Fibroblast of skin of left quadriceps (primary cell): ENCODE measurements at regions not wholly inside any gene's neighbourhood (a gene's known extent, or its start where the extent isn't known, plus 50 kb on each side); places are given as distances from the start of the nearest gene placed in this dataset.
A peak's percentile ranks its signal among the peaks of the same experiment; 100 is the strongest.
"Not testable (repeated sequence)": the region's sequence is repeated elsewhere in the genome, so short reads cannot be mapped to it uniquely, and the experiment has no call there.

Experiments used
- DNase-seq, 2 experiments: peaks; one replicate each; pipeline ENCODE4 v3.0.0-alpha.2; 2013; ENCODE audit warnings: low read depth in 2 of 2

GRCh38 chr17:33695431-33695830 is 402.3 kb upstream of the ASIC2 start:
- no peak for DNase-seq

- no peak for DNase-seq
These were observed 403.0 kb upstream of the ASIC2 start for GRCh38 chr17:33696102-33696501.

GRCh38 chr17:33697557-33697956 is 404.5 kb upstream of the ASIC2 start:
- DNase-seq = no peak

GRCh38 chr17:33701910-33702309 is 408.8 kb upstream of the ASIC2 start:
- DNase-seq = no peak

GRCh38 chr17:33704856-33705255 is 411.8 kb upstream of the ASIC2 start:
- no peak for DNase-seq

GRCh38 chr17:33709881-33710280 is 416.8 kb upstream of the ASIC2 start:
- no peak for DNase-seq

DNA sequence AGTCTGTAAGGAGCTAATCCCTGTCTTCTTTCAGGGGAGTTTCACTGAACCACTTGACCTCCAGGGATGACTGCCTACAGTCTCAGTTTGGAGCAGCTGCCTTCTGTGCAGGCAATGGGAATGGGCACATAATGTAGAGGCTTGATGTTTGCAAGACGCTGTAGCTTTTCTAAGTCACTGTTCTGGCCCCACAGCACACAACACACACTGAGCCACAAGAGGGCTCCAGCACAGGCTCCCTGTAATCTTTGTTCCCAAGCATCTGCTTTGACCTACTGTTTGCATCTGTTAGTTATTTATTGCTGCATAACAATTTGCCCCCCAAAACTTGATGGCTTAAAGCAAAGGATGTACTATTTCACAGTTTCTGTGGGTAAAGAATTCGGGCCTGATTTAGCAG is 419.0 kb upstream of the ASIC2 start:
- DNase-seq = no peak

- DNase-seq = no peak
These were observed 423.9 kb upstream of the ASIC2 start for GRCh38 chr17:33716957-33717356.

GRCh38 chr17:33723736-33724135 is 430.6 kb upstream of the ASIC2 start:
- not testable (repeated sequence) for DNase-seq

DNA sequence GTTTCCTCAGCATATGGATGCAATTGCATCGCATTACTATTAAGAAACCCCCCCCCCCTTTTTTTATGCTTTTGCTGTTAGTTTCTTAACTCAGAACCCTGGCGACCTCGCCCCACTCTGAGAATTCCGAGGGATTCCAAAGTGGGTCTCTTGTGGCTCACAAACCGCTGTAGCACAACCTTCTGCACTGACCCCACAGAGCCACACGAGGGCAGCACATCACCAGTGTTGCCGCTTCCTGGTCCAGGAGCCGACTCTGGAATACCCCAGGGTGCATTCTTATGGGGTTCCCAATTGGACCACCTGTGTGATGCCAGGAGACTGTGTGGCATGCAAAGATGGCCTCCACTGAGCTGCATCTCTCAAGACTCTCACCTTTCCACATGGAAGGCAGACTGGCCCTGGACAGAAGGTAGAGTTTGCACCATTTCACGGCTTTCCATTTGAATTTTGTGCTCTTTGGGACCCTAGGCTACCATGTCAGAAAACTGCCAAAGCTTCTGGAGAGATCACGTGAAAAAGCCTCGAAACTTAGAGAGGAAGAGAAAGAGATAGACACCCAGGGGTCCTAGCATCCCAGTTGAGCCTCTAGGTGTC is 432.7 kb upstream of the ASIC2 start:
- DNase-seq = peak; percentile 1 to 6

DNA sequence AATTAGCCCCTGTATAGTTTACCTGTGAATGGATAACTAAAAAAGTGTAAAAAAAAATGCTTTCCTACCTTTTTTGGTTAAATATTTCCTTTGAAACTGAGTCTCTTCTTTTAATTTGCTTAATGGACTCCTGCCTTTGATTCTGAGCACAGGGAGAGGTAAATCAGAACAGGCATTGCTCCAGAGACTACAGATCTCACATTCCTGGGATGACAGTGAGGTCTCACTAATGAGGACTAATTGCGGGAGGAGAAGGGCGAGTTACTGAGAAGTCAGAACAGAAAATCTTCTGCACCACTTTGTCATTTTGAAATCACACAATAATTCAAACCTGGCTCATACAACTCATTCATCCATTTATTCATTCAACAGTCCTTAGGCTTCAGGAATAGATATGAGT is 437.0 kb upstream of the ASIC2 start:
- DNase-seq = no peak

DNA sequence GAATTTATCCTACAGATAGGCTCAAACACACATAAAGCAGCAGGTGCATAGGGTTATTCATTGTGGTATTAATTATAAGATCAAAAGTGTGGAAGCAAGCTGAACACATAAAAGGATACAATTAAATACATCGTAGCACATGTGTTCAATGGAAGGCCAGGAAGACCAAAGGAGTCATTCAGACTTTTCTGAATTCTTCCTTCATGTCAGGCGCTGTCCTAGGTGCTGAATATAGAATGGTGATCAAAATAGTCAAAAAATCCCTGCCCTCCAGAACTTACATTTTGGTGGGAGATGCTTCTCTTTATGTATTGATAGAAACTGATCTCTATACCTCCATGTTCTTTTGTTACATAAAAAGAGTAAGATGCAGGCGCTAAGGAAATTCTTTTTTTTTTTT is 439.0 kb upstream of the ASIC2 start:
- DNase-seq = no peak

DNA sequence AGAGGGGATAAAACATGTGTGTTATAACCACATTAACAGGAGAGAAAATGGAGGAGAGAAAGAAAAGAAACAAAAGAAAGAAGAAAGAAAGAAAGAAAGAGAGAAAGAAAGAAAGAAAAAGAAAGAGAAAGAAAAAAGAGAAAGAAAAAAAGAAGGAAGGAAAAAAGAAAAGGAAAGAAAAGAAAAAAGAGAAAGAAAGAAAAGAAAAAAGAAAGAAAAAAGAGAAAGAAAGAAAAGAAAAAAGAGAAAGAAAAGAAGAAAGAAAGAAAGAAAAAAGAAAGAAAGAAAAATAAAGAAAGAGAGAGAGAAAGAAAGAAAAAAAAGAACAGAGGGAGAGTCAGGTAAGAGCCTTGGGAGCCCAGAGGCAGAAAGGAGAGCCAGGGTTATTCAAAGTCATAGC is 446.6 kb upstream of the ASIC2 start:
- DNase-seq = no peak

DNA sequence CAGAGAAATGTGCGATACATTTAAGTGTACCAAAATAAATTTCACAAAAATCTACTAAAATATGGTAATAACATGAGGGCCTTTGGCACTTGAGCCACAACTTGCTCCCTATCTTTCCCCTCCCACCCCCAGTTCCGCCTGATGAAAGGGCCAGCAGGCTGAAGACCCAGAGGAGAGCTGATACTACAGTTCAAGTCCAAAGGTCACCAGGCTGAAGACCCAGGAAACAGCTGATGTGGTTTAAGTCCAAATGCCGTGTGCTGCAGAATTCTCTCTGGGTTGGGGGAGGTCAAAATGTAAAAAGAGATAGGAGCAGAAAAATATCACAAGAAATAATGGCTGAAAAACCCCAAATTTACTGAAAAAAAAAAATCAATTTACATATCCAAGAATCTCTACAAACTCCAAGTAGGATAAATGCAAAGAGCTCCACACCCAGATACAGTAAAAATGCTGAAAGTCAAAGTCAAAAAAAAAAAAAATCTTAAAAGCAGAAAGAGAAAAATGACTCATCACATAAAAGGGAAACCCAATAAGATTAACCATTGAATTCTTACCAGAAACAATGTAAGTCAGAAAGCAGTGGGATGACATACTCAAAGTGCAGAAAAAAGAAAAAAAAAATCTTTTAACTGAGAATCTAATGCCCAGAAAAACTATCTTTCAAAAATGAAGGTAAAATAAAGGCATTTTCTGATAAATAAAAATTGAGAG is 452.1 kb upstream of the ASIC2 start:
- DNase-seq = no peak

- no peak for DNase-seq
These were observed 456.1 kb upstream of the ASIC2 start for GRCh38 chr17:33749171-33749570.

GRCh38 chr17:33750943-33751701 is 458.0 kb upstream of the ASIC2 start:
- peak; percentile 21 for DNase-seq

- no peak for DNase-seq
These were observed 458.6 kb upstream of the ASIC2 start for GRCh38 chr17:33751702-33752065.

- DNase-seq = no peak
These were observed 460.4 kb upstream of the ASIC2 start for GRCh38 chr17:33753452-33753851.

GRCh38 chr17:33756021-33756420 is 462.9 kb upstream of the ASIC2 start:
- no peak for DNase-seq

GRCh38 chr17:33765871-33766270 is 472.8 kb upstream of the ASIC2 start:
- no peak for DNase-seq

GRCh38 chr17:33766721-33767120 is 473.6 kb upstream of the ASIC2 start:
- no peak for DNase-seq

DNA sequence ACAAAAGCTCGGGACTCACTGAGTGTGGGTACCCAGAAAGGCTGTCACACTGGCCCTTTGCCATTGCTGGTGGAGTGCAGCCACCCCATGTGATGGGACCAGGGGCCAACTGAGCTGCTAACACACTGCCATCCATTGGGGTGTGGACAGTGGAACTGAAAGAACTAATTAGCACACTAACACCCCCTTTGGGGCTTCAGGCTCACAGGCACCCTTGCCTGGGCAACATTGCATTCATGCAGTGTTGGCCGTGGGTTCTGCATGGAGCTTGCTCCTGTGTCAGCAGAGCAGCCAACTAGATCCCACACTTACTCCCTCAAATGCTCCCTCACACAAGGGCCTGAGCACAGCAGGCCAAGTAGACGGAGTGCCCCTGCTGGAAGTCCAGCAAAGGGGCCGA is 476.0 kb upstream of the ASIC2 start:
- DNase-seq = no peak

- DNase-seq = no peak
These were observed 478.8 kb upstream of the CCL2 start for GRCh38 chr17:33776304-33776703.
